Fibroblast of lung (primary cell): ENCODE measurements at regions not wholly inside any gene's neighbourhood (a gene's known extent, or its start where the extent isn't known, plus 50 kb on each side); places are given as distances from the start of the nearest gene placed in this dataset.

Experiments
- CTCF ChIP-seq, 2 donors: IDR thresholded peaks in 1 of 2; conservative IDR thresholded peaks in 1 of 2; 1 replicate in 1 of 2; 2 replicates in 1 of 2; pipeline ENCODE4 v1.5.1; 2011 to 2012; ENCODE audit warnings: low read length in 2 of 2, control low read depth in 1 of 2, inconsistent platforms in 1 of 2, low read depth in 1 of 2, mild to moderate bottlenecking in 1 of 2
- EZH2 ChIP-seq: IDR thresholded peaks from 2 replicates; pipeline ENCODE4 v1.5.1; 2012; ENCODE audit warnings: low read length, control low read depth, mild to moderate bottlenecking; ENCODE audit errors: missing control alignments

- TF ChIP-seq CTCF (conservative IDR thresholded peaks at IDR 0.05 in 1 of 2, IDR thresholded peaks at IDR 0.05 in 1 of 2; ENCODE audit: low read depth in 1 of 2, low read length in 2 of 2) (no peak), EZH2 (no peak)
Measured at GRCh38 chr9:75648034-75648433, 242.4 kb upstream of the PCSK5 start.
